HG02763 (cell line): ENCODE measurements at regions not wholly inside any gene's neighbourhood (a gene's known extent, or its start where the extent isn't known, plus 50 kb on each side); places are given as distances from the start of the nearest gene placed in this dataset.

Experiments
- ATAC-seq: cut with Tn5 transposase; IDR thresholded peaks from one replicate; pipeline ENCODE4 v1.9.1; 2021; ENCODE audit warnings: mild to moderate bottlenecking, moderate library complexity; ENCODE audit not compliant: unreplicated experiment

DNA sequence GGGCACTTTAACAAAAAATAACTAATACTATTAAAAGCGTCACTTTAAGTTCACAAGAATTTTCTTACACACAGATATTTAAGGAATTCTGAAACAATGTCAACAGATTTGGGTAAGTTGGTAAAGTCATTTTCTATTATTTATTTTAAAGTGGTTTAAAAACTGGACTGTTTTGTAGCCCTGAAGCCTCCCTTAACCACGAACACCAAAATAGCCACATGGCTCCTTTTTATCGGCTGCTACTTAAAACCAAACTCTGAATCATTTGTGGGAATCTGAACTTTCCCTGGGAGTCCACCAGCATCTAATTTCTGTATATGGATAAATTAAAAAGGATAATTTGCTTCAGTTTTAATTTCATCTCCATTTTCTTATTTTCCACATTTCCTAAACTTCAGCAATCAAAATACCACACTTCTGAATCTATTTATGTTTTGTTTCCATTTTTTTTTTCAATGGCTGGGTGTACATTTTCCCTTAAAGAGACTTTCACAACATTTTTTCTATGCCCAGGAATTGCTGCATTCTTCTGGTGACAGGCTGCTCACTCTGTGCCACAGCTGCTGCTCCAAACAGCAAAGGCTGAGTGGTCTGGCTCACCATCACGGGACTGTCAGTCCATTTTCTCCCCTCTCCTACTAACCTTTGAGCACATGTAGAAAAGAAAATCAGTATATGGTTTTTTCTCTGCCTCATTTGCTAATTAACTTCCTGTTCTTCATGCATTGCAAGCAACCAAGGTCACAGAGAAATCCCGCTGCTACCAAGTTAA, 255.5 kb upstream of the KCNJ16 start:
- no peak for ATAC-seq

DNA sequence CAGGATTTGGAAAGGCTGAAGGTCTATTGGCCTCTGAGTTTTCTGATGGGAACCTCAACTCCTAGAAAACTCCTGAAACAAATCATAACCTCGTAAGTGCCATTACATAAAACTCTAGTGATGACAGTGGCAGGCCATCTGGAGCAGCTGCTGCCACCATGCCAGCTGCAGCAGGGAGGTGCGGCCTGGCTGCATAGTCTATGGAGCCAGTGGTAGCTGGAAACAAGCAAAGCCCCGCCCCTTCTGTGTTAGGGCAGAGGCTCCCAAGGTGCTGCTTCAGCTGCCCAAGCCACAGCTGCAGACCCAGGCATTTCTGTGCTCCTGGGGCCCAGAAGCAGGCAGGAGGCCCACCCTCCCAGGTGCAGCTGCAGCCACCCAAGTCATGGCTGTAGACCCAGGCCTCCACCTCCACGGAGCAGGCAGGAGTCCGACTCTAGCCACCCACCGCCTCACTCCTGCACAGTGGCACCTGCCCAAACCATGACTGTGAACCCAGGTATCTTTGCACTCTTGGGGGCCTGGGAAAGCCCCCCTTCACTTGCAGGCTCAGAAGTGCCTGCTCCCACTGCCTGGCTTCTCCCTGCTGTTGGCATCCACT, 254.1 kb upstream of the KCNJ16 start:
- ATAC-seq = no peak

DNA sequence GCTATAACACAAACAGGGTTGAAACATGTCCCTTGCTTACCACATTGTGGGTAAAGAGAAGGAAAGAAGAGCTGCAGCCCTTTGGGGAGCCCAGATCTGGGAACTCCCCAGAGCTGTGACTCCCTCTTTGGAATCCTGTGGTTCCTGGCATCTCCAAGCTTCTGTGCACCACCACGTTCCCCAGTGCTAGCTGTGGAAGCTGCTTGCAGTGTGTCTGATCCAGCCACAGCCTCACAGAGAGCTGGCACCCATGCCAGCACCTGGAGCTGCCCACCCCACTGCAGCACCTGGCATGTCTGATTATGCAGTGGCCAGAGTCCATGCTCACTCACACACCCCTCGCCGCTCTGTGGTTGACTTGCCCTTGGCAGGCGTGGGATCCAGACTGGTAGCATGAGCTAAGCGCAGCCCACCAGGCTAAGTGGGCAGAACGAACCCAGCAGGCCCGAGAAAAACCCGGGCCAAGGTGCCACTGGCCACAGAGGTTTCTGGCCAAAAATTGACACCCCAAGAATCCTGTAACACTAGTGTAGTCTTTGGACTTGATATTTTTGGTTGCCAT, 252.6 kb upstream of the KCNJ16 start:
- ATAC-seq = no peak

DNA sequence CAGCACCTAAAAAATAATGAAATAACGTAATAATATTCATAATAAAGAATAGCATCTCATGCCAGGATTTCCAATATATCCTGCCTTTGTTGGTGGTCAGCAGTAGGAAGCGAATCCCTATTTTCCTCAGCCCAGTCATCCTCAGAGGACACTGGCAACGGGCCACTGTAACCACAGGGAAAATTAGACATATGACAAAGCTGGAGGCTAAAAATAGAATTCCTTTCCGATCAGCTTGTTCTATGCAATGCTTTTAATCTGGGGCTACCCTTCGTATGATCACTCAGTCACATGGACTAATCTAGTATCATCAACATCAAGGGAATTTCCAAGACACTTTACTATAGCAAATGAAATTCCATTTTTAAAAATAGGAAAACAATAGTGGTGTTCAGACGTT, 246.9 kb upstream of the KCNJ16 start:
- ATAC-seq = no peak

DNA sequence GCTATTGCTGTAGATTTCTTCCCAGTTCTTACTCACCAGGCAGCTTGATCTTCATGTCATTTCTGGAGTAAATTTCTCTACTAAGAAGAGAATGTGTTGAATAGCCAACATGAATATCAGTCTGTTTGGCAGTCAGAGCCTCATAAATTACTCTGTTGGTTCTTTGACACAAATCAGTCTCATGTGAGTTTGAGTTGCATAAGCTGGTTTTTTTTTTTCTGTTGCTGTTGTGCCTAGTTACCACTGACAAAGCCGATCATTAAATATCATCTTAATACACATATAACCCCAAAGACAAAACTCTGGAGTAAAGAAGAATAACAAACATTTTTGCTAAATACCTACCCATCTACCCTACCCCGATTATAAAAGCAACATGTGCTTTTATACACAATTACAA, 240.5 kb upstream of the KCNJ16 start:
- ATAC-seq = no peak

DNA sequence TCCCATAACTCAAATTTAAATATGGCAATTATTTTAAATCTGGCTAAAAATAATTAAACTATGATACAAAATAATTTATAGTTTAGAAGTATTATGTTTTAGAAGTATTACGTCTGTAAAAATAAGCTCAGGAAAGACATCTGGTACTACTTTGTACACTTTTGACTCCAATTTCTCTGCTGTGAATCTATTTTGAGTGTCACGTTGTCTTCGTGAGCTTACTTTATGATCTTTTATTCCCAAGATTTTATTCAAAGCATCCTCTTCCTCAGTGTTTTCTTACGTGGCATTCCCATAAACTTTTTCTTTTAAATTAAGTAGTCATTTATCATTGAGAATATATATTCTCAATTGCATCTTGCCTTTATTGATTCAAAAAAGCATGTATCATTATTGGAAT, 223.3 kb upstream of the KCNJ16 start:
- no peak for ATAC-seq

DNA sequence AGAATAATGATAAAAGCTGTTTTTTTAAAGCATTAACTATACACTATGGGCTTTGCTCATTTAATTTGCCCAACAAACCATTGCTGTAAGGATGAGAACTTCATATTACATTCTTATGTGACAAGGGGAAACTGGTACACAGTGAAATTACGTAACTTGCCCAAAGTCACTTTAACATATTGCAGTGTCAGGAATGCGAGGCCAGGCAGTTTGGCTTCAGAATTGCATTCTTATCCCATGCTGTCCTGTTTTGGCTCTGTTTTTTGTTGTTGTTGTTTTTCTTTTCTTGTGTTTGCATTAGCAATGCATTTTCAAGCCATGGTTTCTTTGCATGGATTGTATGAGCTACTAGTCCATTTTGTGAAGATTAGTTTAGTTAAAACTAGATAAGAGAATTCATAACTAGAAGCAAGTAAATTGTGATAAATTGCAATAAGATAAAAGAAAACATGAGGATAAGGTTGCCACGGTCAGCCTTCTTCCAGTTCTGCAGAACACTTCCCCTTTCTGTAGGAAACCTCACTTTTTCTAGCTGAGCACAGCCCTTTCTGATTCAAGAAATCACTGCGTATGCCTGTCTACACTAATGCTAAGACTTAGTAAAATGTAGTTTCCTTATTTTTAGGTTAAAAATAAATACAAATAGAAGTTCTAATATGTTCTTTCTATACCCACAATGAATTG, 221.3 kb upstream of the KCNJ16 start:
- ATAC-seq = no peak

DNA sequence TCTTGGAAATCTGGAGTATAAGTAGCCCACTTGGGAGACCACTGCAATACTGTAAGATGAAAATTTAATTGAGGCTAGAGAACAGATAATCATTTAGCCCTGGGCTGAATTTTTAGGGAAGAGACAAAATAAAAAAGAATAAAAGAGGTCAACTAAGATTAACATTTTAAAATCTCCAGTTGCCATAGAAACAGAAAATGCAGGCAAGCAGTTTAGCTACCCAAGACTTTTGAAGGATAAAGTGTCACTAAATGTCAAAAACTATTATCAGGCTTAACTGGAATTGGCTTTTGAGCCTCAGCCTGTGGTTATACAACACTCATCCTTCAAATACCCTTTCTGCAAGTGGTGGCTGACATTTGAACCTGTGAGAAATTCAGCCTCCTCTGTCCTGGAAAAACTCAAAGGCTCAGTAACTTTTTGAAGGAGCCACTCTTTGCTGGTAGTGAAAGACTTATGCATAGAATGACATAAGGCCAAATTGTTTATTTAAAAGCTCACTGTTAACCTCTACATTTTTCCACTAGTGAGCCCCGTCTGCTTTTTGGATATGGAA, 220.7 kb upstream of the KCNJ16 start:
- no peak for ATAC-seq

DNA sequence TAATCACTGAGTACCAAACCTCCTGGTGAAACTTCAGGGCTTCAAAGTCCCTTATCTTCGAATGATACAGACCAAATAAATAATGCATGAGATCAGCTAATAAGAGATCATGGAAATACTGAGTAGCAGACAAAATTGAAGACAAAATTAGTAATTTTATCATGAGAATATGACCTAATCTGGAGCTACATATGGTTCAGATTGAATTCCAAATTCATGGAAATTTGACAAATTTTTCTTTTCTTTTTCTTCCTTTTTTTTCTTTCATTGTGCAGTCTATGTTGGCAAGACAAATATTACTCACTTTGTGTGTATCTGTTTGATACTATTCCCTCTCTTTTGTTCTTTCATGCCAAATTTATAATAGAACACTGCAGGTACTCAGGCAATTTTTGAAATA, 218.1 kb upstream of the KCNJ16 start:
- no peak for ATAC-seq

DNA sequence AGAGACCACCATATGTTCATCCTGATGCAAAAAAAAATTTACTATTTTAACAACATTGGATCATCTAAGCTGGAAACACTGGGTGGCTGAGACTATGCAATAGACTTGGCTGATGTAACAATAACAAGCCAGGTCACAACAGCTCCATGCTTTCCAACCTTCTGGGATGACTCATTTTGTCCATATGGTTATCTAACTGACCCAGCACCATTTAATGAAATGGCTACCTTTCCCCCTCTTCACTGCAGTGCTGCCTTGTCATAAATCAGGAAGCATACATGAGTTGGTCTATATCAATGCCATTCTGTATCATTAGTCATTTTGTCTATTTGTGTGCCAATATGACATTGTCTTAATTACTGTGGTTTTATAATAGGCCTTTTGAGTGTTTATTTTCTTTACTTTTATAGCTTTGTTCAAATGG, 217.6 kb upstream of the KCNJ16 start:
- ATAC-seq = no peak

DNA sequence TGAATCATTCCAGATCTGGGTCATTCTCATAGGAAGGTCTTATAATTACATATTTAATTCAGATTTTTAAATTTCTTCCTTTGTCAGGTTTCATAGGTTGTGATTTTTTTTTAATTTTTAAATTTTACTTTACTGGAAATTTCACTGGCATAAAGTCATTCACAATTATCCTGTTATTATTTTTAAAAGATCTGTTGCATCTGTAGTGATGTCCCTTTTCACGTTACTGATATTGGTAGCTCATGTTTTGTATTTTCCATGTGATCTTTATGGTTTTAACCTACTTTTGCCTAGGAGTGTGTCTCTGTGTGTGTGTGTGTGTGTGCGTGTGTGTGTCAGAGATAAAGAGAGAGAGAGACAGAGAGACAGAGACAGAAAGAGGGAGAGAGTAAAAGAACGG, 216.6 kb upstream of the KCNJ16 start:
- ATAC-seq = no peak

DNA sequence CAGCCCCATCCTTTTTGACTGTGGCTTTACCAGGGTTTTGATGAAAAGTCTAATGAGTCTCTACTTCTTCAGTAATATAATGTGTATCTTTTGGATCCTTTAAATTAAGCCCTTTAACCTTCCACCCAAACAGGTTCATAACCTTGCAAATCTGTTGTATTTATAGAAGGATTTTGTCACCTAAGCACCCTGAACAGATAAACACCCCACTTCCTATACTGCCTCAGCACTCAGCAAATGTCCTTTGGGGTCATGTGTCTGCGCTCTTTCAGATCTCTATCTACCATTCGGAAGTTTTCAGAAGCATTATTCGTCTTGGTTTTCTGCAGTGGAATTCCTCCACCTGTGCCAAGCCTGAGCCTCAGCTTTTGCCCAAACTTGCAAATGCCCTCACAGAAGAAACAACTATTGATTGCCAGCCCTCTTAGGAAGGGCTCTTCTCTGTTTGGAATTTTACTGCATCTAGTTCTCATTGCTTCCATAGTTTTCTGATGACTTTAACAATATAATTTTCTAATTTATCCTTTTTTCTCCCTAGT, 214.8 kb upstream of the KCNJ16 start:
- ATAC-seq = no peak

DNA sequence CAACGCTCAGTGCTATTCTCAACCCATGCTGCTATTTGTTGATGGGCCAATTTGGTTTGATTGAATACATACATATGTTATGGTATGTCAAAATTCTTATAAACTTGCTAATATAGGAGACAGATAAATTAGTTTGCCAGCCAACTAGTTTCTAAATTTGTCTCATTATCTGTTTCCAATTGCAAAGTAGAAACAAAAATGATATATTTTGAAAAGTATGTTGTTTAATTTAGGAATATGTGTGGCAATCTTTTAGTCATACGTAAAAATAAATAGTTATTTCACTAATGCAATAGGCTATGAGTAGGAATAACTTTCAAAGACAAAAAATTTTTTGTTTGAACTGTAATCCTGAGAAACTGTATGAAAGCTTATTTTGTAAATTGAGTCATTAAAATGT, 210.6 kb upstream of the KCNJ16 start:
- no peak for ATAC-seq

DNA sequence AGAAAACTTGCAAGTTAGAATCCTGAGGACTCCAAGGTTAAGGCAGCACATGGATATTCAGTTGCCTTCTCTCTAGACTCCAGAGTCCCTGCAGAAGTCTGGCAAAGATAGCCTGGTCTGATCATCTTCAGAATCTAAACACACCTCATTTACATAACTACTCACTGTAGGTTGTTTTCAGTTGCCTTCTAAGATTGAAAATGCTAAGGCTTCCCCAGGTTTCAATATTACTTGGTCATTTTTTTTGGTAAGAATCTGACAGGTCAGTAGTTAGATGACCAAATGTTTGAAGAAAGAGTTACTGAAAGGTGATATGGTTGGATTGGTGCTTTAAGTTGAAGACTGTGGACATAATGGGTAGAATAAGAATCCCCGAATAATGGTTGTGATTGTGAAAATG, 205.4 kb upstream of the KCNJ16 start:
- ATAC-seq = peak; percentile 58

DNA sequence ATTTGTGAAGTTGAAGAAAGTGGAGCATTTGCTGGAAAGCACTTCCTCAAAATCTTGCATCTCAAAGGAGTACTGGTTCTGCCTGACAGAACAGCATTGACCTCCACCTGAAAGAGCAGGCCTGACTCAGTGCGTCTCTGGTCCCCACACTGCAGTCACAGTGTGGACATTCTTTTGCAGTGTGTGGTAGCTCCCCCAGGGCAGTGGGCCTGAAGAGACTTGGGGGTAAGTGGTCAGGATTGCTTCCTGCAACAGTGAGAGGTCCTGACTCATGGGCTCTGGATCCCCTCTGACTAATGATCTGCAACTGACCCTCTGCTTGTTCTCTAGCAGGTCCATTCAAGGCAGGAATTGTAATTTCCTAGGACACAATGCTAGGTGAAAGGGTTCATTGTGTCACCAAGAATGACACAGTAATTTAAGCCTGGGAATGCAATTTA, 204.9 kb upstream of the KCNJ16 start:
- peak; percentile 53 for ATAC-seq

DNA sequence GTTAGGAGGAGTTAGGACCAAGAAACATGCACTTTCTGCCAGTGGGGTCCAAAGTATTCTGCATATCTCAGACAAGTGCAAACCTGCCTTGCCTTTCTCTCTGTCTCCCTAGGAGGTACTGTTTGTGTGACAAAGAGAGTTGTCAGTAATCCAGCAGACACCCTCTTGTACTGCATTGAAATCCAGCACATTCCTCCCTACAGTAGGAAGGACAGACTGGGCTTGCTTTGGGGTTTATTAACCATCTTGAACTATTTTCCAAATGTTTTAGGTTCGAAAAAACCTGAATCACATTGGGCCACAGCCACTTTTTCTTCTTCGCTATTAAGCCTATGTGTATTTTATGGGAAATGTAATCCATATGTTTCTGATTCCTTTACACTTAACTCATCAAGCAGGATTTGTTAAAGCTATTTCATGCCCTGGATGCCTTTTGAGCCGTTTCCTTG, 204.2 kb upstream of the KCNJ16 start:
- ATAC-seq = no peak

DNA sequence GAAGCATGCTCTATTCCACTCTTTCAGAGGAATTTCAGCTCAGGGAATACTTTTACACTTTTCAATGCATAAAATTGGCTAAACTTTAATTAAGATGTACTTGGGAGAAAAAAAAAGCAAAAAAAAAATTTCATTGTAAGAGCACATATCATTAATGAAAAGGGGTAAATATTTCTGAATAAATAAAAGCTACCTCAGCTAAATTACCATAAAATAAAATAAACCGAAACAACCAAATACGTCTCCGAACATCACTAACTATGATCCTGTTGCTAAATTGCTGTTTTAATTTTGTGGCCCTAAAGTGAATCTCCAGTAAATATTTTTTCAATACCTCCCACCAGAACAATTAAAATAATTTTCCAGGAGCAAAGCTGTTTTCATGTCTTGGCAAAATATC, 203.7 kb upstream of the KCNJ16 start:
- ATAC-seq = no peak

DNA sequence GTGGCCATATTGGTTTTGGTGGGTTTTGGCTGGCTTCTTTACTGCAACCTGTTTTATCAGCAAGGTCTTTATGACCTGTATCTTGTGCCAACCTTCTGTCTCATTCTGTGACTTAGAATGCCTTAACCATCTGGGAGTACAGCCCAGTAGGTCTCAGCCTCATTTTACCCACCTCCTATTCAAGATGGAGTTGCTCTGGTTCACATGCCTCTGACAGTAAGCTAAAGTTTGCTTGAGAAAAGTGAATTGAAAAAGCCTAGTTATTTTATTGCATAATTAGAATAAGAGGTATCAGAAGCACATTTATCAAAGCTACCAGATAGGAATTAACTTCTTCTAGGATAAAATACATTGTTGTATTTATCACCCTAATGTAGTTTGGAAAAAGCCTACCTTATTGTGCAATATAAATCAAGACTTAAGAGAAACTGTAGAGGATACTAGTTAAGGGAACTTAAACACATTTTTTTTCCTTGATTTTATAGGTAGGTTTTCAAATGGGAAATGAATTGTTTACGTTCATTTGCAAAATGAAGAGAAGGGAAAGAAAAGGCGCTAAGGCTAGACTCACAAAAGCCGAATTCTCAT, 202.3 kb upstream of the KCNJ16 start:
- no peak for ATAC-seq

DNA sequence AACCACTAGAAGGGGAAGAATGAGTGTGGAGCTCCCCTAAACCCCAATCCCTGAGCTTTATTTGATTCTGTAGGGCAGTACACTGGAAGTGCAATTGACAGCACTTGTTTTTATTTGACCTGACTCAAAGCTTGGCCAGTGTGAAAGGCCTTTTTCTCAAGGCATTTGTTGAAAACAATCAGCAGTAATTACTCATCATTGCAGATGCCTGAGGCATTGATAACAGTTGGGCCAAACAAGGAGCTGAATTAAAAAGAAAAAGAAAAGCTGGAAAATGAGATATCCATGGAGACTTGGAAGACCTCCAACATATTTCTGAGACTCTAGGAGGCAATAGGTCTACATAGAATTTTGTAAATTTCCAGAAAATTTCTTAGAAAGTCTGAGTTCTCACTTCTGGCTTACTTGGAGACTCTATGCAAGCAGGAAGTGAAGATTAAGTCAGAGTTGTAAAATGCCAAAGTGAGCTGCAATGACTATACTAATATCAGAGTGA, 200.8 kb upstream of the KCNJ16 start:
- ATAC-seq = no peak

DNA sequence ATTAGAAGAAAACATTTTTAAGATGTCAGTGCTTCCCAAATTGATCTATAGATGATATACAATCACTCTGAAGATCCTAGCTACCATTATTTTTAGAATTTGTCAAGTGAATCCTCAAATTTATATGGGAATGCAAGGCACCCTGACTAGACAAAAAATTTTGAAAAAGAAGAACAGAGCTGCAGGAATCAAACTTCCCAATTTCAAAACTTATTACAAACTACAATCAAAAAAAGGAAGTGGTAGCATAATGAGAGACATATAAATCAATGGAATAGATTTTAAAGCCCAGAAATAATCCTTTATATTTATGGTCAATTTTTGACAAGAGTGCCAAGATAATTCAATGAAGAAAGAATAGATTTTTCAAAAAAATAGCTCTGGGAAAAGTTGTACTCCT, 198.3 kb upstream of the KCNJ16 start:
- ATAC-seq = no peak

DNA sequence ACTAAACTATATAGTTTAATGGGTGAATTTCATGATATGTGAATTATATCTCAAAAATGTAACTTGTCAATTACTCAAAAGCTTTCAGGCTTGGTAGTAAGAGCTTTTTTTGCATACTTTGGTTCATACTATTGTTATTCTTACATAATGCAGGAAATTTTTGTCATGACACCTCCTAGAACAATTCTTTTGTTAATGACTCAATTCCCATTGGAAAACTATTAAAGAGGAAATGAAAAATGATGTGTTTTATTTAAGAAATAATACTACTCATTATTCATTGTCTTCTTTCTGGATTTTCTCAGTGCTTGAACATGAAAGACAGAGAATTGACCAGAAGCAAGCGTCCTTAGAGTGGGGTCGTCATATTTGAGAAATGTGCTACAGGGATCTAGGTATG, 196.4 kb upstream of the KCNJ16 start:
- ATAC-seq = no peak
